GM12872 (cell line): ENCODE measurements at regions not wholly inside any gene's neighbourhood (a gene's known extent, or its start where the extent isn't known, plus 50 kb on each side); places are given as distances from the start of the nearest gene placed in this dataset.

Experiments
- TF ChIP-seq, protein P1 (sequence below): IDR thresholded peaks from 3 replicates; pipeline ENCODE4 v1.5.1; 2011; ENCODE audit warnings: low read depth, mild to moderate bottlenecking, low read length, moderate library complexity; ENCODE audit not compliant: insufficient read depth

DNA sequence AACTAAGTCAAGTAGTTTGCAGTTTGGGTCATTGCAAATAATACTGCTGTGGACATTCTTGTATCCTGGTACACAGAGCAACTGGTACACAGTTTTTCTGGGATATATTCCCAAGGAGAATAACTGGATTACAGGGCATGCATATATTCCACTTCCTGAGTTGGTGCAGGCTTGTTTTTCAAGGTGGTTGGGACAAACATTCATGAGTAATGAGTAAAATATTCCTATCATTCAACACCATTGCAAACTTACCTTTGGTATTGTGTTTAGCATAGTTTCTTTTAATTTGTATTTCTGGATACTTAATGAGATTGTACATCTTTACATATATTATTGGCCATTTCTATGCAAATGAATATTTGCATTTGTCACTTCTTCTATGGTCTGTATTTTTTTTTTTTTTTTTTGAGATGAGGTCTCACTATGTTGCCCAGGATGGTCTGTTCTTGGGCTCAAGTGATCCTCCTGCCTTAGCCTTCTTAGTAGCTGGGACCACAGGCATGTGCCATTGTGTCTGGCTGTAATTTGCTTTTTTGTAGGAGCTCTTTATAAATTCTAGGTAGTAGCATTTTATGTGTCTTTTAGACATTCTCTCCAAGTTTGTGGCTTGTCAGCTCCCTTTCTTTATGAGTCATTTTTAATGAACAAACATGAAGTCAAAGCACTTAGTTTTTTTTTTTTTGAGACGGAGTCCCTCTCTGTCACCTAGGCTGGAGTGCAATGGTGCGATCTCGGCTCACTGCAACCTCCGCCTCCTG, 158.7 kb downstream of the SOX4 start:
- TF ChIP-seq, protein P1, sequence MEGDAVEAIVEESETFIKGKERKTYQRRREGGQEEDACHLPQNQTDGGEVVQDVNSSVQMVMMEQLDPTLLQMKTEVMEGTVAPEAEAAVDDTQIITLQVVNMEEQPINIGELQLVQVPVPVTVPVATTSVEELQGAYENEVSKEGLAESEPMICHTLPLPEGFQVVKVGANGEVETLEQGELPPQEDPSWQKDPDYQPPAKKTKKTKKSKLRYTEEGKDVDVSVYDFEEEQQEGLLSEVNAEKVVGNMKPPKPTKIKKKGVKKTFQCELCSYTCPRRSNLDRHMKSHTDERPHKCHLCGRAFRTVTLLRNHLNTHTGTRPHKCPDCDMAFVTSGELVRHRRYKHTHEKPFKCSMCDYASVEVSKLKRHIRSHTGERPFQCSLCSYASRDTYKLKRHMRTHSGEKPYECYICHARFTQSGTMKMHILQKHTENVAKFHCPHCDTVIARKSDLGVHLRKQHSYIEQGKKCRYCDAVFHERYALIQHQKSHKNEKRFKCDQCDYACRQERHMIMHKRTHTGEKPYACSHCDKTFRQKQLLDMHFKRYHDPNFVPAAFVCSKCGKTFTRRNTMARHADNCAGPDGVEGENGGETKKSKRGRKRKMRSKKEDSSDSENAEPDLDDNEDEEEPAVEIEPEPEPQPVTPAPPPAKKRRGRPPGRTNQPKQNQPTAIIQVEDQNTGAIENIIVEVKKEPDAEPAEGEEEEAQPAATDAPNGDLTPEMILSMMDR = no peak

DNA sequence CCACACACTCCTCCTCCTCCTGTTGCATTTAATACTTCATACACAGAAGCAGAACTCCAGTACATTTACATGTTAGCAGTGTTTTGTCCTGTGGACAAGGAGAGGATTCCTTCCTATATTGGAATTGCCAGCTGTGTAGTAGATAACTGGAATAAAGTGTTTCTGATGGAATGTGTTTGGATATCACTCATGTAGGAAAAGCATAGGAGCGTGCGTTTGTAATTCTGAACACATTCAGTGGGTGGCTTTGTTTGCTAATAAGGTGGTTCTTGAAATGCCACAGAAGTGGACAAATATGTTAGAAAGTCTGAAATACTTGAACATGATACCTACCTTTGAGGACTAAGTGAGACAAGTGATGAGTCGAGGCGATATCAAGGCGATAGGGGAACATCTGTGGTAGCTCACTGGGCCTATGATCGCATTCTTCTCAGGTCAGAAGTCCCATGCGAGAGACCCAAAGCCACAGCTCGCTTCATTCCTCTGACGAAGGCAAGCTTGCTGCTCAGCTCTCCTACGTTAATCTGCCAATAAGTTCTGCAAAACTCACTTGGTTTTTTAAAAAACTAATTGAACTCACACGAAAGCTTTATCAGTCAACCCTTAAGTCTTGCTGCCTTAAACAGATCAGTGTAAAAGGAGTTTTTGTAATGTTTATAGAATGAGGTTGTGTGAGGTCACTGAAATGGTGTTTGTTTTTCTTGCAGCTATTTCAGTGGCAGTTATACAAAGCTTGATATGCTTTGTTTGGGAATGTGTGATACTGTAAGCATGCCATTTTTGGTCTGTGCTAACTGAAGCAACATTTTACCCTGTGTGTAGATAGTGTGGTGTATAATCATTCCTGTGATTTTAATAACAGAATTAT, 159.9 kb downstream of the SOX4 start:
- TF ChIP-seq, protein P1 = no peak

DNA sequence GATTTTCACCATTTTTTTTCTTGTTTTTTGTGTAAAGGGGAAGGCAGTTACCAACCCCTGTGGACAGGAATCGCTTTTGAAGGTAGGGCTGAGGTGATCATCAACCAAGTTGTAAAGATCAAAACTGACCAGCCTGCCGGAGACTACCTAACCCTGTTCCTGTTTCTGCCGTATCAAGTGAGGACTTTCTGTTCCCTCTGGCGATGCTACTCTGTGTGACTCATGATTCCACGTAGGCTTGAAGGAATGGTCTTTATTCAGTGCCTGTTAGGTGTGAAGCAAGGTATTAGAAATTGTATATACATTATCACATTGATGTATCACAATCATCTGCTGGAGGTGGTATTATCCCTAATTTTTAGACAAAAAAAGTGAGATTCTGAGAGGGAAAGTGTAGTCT, 161.3 kb downstream of the SOX4 start:
- TF ChIP-seq, protein P1 = no peak

DNA sequence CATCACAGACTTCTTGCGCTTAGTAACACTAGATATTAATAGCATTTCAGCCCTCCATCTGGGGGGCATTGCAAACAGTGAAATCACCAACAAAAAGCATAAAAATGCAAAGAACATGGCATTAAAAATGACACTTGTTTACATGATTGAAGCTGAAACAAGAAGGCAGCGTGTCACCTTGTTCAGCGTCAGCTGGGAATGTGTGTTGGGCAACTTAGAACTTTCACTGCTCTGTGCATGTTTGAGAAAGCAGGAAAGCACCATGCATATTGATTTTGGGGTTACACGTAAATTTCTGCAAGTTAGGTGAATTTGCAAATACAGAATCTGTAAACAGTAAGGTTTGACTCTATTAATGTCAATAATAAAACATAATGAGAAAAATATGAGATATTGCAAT, 162.9 kb downstream of the SOX4 start:
- TF ChIP-seq, protein P1 = no peak

DNA sequence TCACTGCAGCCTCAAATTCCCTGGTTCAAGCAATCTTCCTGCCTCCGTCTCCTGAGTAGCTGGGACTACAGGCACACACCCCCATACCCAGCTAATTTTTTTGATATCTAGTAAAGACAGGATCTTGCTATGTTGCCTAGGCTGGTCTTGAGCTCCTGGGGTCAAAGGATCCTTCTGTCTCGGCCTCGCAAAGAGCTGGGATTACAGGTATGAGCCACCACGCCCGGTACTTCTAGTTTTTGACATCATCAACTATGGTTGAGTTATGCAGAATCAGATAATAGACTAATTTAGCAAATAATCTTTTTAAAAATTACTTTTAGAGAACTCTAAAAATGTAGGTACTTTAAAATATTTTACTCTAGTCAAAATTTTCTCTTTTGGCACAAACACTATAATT, 166.2 kb downstream of the SOX4 start:
- TF ChIP-seq, protein P1 = no peak

DNA sequence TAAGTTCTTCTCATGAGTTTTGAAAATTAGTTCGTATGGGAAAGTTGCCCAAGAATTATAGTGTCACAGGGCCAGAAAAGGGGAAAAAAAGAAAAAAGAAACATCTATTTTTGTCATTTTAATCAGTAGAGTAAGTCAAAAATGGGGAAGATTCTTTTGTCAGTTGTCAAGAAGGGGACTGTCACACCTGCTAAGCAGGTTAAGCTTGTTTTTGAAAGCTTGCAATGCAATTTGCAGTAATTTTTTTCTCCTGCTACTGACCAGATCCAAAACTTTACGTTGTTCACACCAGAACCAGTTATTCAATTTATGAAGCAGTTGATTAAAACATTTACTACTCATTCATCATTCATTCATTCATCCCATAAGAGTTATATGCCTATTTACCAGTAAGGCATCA, 171.4 kb downstream of the SOX4 start:
- TF ChIP-seq, protein P1 = no peak

DNA sequence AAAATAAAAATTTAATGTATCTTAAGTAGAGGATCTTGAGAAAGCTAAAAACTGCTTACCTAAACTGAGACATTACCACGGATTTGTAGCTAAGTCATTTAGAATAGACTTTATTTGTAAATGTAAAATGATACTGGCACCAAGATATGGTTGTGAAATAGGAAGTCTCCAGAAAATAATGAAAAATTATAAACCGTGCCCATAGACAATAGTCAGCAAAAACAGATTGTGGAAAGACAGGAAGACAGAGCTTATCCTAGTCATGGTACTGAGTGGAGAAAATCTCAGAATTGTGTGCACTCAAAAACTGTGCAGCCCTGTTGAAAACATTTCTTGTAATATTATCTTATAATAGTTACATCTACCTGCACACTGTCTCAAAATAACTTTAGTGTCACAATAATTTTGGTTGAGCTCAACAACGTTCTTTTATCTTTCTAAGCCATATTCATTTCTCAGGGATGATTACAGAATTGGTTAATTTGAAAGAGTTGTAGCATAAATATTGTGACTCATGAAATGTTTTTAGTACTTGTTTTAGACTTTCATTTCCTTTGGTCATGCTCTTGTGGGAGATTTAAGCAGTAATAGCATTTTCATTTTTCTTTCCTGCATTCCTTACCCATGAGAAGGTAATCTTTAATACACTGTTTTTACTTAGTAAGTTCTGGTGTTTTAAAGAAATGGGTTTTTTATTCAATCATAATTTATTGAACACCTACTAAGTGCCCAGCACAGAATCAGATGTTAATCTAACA, 174.5 kb downstream of the SOX4 start:
- TF ChIP-seq, protein P1 = no peak
